DMS 273 treated with DMSO at 0.1 percent for 48 hours (cell line): ENCODE measurements at regions not wholly inside any gene's neighbourhood (a gene's known extent, or its start where the extent isn't known, plus 50 kb on each side); places are given as distances from the start of the nearest gene placed in this dataset.
"Not testable (repeated sequence)": the region's sequence is repeated elsewhere in the genome, so short reads cannot be mapped to it uniquely, and the experiment has no call there.

Experiments used
- DNase-seq: peaks from one replicate; lab custom pipeline; 2025; lab: John Stamatoyannopoulos, UW

- no peak for DNase-seq
These were observed 121.1 kb upstream of the SYT13 start for GRCh38 chr11:45407226-45407625.

GRCh38 chr11:45405916-45406670 lies 120.0 kb upstream of the SYT13 start:
- DNase-seq = no peak

- not testable (repeated sequence) for DNase-seq
These were observed 117.4 kb upstream of the SYT13 start for GRCh38 chr11:45403521-45403920.

- DNase-seq = no peak
These were observed 116.0 kb upstream of the SYT13 start for GRCh38 chr11:45402049-45402630.

GRCh38 chr11:45400591-45400990 lies 114.5 kb upstream of the SYT13 start:
- DNase-seq = no peak

GRCh38 chr11:45399166-45399565 lies 113.0 kb upstream of the SYT13 start:
- no peak for DNase-seq

GRCh38 chr11:45398325-45398724 lies 112.2 kb upstream of the SYT13 start:
- DNase-seq = no peak

GRCh38 chr11:45396394-45396793 lies 110.3 kb upstream of the SYT13 start:
- no peak for DNase-seq

- peak; percentile 59 for DNase-seq
These were observed 109.8 kb upstream of the SYT13 start for GRCh38 chr11:45395947-45396346.

- DNase-seq = no peak
These were observed 109.3 kb upstream of the SYT13 start for GRCh38 chr11:45395421-45395820.

GRCh38 chr11:45394294-45395085 lies 108.3 kb upstream of the SYT13 start:
- no peak for DNase-seq

- DNase-seq = no peak
These were observed 107.7 kb upstream of the SYT13 start for GRCh38 chr11:45393826-45394225.

- DNase-seq = no peak
These were observed 107.2 kb upstream of the SYT13 start for GRCh38 chr11:45393334-45393733.

- no peak for DNase-seq
These were observed 106.5 kb upstream of the SYT13 start for GRCh38 chr11:45392591-45393091.

- no peak for DNase-seq
These were observed 106.0 kb upstream of the SYT13 start for GRCh38 chr11:45392154-45392553.

- no peak for DNase-seq
These were observed 105.2 kb upstream of the SYT13 start for GRCh38 chr11:45391168-45391850.

- no peak for DNase-seq
These were observed 104.3 kb upstream of the SYT13 start for GRCh38 chr11:45390407-45390806.

- DNase-seq = no peak
These were observed 102.3 kb upstream of the SYT13 start for GRCh38 chr11:45388472-45388871.

GRCh38 chr11:45387885-45388284 lies 101.7 kb upstream of the SYT13 start:
- DNase-seq = not testable (repeated sequence)

- no peak for DNase-seq
These were observed 100.8 kb upstream of the SYT13 start for GRCh38 chr11:45386972-45387371.

GRCh38 chr11:45385844-45386243 lies 99.7 kb upstream of the SYT13 start:
- DNase-seq = no peak

- no peak for DNase-seq
These were observed 99.3 kb upstream of the SYT13 start for GRCh38 chr11:45385423-45385822.
